ENCODE measurements at regions not wholly inside any gene's neighbourhood (a gene's known extent, or its start where the extent isn't known, plus 50 kb on each side); places are given as distances from the start of the nearest gene placed in this dataset.
"Not testable (repeated sequence)": the region's sequence is repeated elsewhere in the genome, so short reads cannot be mapped to it uniquely, and the experiment has no call there.

DNA sequence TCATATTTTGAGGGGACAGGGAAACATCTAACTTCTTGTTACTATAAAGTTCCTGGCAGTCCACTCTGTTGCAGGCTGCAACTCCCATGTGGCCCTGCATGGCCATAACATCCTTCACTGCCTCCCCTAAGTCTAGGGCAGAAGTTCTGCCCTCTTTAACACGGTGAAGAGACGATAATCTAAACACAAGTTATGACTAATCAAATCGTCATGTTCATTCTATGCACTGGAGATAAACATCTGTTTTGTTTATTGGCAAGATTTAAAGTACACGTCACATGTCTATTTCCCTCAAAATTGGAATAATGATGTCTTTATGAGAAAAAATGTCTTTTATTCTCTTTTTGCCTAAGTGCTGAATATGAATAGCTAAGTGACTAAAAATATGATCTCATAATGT lies 1629.4 kb downstream of the PCDH9 start:
- no peak for DNase-seq (ENCODE audit: low read depth in 2 of 2)

- peak; percentile 89 to 94 for DNase-seq (ENCODE audit: low read depth in 2 of 2)
These were observed 1632.0 kb downstream of the PCDH9 start for GRCh38 chr13:65597839-65598818.

DNA sequence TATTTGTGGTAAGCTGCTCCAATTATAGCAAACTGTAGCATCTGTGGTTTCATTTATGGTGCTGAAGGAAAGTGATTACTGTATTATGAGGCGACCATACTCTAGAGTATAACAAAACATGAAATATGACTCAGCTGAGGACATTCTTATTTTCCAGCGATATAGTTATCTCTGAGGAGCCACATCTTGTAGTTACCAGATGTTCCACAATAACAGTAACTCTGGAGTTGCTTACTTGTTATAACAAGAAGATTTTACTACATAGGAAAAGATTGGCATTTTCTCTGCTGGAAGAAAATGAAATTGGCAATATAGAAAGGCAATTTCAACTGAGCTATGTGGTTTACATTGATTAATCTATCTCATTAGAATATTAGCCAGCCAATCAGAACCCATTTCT lies 1634.2 kb downstream of the PCDH9 start:
- no peak for DNase-seq (ENCODE audit: low read depth in 2 of 2)

DNA sequence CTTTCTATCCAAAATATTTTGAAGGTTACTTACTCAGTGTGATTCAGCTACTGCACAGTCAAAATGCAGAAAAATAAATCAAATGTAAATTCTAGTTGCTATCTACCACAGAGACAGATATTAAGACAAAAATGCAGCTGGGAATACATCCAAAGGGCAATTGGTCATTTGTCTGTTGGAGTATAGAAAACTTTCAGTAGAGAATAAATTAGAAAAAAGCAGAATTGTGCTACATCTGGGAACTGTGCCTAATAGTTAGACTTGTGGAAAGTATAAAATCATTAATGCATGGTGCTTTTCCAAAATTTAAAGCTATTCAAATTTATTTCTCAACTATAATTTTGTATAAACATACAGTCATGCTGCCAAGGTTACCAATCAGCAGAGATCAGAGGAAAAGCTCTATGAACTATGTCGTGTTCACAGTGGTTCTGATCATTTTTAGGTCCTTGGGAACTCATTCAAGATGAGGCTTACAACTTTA lies 1635.8 kb downstream of the PCDH9 start:
- peak; percentile 98 to 99 for DNase-seq (ENCODE audit: low read depth in 2 of 2)

- no peak for DNase-seq (ENCODE audit: low read depth in 2 of 2)
These were observed 1636.8 kb downstream of the PCDH9 start for GRCh38 chr13:65593298-65593874.

- DNase-seq (ENCODE audit: low read depth in 2 of 2): no peak
These were observed 1637.4 kb downstream of the PCDH9 start for GRCh38 chr13:65592731-65593130.

DNA sequence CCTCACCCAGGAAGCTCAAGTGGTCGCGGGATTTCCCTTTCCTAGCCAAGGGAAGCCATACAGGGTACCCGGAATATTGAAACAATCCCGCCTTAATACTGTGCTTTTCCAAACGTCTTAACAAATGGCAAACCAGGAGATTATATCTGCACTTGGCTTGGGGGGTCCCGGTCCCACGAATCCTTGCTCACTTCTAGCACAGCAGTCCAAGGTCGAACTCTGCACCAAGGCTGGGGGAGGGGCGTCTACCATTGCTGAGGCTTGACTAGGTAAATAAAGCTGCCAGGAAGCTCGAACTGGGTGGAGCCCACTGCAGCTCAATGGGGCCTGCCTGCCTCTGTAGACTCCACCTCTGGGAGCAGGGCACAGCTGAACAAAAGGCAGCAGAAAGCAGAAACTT lies 1644.8 kb downstream of the PCDH9 start:
- no peak for DNase-seq (ENCODE audit: low read depth in 2 of 2)

DNA sequence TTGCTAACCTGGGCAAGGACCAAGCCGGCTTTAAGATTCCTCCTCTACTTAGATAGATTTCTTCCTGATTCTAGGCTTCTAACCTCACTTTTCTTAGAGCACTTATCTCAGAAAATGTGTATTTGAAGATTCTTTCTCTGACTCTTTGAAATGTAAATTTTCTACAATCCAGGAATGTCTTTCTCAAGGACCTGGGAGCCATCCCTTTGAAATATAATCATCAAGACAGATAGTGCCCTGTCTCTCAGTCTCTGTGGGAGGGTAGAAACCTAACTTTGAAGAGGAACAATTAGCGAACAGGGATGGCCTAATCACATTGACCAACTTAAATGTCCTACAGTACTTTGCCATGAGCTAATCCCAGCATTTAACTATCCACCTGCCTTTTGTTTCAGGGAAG lies 1646.0 kb downstream of the PCDH9 start:
- no peak for DNase-seq (ENCODE audit: low read depth in 2 of 2)

DNA sequence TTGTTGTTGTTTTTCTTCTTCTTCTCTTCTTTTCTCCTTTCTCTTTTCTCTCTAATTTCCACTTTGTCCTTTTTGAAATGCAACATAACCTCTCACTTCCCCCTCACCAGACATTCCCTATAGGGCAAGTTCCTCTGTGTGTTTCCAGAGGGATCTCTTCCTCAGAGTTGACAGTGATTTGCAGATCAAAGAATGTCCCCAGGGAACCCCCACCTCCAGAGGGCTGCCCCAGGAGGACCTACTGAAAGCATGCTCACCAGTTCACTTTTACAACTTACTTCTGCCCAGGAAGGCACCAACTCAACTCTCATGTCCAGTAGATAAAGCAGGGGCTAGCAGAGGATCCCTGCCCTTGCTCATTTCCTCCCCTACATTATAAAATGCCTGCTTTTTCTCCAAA lies 1648.0 kb downstream of the PCDH9 start:
- no peak for DNase-seq (ENCODE audit: low read depth in 2 of 2)

DNA sequence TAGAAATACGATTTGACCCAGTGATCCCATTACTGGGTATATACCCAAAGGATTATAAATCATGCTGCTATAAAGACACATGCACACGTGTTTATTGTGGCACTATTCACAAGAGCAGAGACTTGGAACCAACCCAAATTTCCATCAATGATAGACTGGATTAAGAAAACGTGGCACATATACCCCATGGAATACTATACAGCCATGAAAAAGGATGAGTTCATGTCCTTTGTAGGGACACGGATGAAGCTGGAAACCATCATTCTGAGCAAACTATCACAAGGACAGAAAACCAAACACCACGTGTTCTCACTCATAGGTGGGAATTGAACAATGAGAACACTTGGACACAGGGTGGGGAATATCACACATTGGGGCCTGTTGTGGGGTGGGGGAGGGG lies 1665.6 kb downstream of the PCDH9 start:
- DNase-seq (ENCODE audit: low read depth in 2 of 2): not testable (repeated sequence)

GRCh38 chr13:65562305-65562704 lies 1667.8 kb downstream of the PCDH9 start:
- no peak for DNase-seq (ENCODE audit: low read depth in 2 of 2)

- no peak for DNase-seq (ENCODE audit: low read depth in 2 of 2)
These were observed 1669.2 kb downstream of the PCDH9 start for GRCh38 chr13:65560936-65561335.

- no peak for DNase-seq (ENCODE audit: low read depth in 2 of 2)
These were observed 1674.2 kb downstream of the PCDH9 start for GRCh38 chr13:65555962-65556361.

- no peak for DNase-seq (ENCODE audit: low read depth in 2 of 2)
These were observed 1676.9 kb downstream of the PCDH9 start for GRCh38 chr13:65553096-65553727.

GRCh38 chr13:65551208-65551607 lies 1678.9 kb downstream of the PCDH9 start:
- DNase-seq (ENCODE audit: low read depth in 2 of 2): no peak

GRCh38 chr13:65540175-65540574 lies 1690.0 kb downstream of the PCDH9 start:
- peak; percentile 13 to 19 for DNase-seq (ENCODE audit: low read depth in 2 of 2)

DNA sequence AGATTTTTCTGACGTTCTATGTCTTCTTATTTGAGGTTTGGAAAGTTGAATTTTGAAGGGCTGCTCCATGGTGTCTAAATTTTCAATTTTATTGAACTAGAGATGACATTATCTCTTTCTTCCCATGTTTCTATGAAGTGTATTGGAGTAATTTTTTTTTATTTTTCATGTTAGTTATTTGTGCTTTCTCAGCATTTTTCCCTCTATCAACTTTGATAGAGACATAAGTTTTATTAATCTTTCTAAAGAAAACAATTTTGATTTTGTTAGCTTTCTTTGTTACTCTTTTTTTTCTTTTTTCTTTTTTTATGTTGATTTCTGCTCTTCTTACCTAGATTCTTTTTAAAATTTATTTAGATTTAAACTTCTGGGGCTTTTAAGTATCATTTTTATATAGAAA lies 1694.8 kb downstream of the PCDH9 start:
- DNase-seq (ENCODE audit: low read depth in 2 of 2): no peak

DNA sequence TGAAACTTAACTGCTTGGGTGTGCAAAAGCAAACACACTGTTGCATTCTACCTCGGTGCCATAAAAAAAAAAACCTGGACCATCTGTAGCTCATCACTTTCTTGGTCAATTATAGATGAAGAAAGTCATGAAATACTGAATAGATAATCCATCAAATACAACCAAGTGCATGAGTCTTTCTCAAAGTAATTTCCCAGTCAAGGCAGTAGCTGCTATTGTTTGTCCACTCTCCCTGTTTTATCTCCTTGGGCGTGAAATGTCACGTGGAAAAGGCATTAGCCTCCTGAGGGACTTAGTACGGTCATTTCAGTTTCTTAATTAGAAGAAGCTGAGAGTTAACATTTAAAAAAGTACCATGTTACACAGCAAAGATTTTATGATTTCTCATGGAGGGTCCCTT lies 1697.9 kb downstream of the PCDH9 start:
- DNase-seq (ENCODE audit: low read depth in 2 of 2): no peak

DNA sequence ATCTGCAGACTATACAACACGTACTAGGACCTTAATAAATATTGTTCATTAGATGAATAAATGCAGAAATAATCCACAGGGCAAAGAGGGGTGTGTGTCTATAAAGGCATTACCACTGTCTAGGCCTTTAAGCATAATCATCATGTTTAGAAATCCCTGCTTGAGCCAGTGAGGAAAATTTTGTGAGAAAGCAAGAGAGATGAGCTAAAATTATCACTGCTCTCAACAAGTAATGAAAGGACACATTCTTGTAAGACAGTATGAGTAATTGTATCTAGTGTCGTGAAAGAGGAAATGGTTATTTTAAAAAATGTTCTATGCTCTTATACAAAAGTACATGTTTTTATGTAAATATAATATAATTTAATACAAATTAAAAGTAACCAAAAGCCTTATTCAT lies 1699.4 kb downstream of the PCDH9 start:
- no peak for DNase-seq (ENCODE audit: low read depth in 2 of 2)

DNA sequence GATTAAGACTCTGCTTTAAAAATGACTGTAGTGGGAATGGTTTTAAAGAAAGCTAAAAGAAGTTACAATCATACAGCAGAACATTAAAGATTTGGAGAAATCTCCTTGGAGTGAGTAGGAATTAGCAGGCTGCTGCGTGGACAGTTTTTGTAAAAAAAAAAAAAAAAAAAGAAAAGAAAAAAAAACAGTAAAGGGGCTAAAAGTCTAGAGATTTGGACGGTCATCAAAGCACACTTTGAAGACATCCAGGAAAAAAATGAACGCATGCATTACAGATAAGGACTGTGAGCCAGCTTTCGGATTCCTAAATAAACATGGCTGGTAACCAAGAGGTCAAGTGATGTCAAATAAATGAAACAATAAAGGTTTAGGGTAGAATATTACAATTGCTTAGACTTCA lies 1700.6 kb downstream of the PCDH9 start:
- DNase-seq (ENCODE audit: low read depth in 2 of 2): no peak

GRCh38 chr13:65508745-65509144 lies 1721.4 kb downstream of the PCDH9 start:
- DNase-seq (ENCODE audit: low read depth in 2 of 2): no peak

DNA sequence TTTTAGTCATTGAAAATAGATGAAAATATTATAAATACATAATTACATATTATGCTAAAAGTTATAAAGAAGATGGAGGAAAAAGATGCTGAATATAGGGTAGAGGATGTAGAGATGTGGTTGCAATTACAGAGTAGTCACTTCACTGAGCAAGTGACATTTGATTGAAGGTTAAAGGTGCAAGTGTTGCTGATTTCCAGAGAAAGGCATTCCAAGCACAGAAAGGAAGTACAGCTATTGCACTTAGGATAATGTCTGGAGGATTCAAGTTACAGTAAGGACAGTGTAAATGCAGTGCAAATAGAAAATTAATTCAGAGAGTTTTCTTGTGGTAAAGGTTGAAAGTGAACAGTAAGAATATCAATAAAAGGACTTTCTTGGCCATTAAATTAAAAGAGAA lies 1721.8 kb downstream of the PCDH9 start:
- no peak for DNase-seq (ENCODE audit: low read depth in 2 of 2)

DNA sequence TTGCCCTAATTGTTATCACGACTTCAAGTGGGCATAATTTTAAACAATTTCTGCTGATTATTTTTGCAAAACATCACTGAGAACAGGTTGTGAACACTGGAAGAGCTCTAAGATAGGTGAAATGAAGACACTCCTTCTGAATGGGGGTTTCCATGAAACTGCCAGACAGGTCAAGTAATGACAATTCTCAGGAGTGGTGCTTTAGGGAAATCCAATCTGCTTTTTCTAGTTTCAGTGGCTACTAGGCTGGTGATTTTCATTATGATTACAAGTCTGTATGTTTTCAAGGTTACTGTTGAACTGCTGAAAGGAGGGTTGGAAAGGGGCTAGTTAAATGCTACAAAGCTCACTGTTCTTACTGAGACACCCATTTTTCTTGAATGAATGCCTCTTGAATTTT lies 1724.2 kb downstream of the PCDH9 start:
- DNase-seq (ENCODE audit: low read depth in 2 of 2): no peak
